ENCODE measurements at regions not wholly inside any gene's neighbourhood (a gene's known extent, or its start where the extent isn't known, plus 50 kb on each side); places are given as distances from the start of the nearest gene placed in this dataset.

- no peak for ATAC-seq
- Histone ChIP-seq H3K4me2 (no peak overlapping the region), H3K4me3 (no peak overlapping the region), H3K4me1 (no peaks in the 10 kb centered on the region), H3K9me3 (no peaks in the 10 kb centered on the region), H3K27ac (no peak overlapping the region)
- CTCF ChIA-PET = interaction anchor here (0.6 to 1.7 kb wide), 4 partner anchors 13 to 514 kb away, joined by 3 to 5 read pairs (median 4); no protein-coding TSS in a partner anchor
- no peak for TF ChIP-seq POLR2AphosphoS2 (conservative IDR thresholded peaks at IDR 0.05; ENCODE audit: low read length)
- TF ChIP-seq ELK1 (IDR thresholded peaks at IDR 0.05; ENCODE audit: low read depth, low read length) = no peak
- TF ChIP-seq NR3C1 (IDR thresholded peaks at IDR 0.05) = no peak
- no peak for TF ChIP-seq CHD4 (IDR thresholded peaks at IDR 0.05; ENCODE audit: borderline replicate concordance)
- TF ChIP-seq JUNB (IDR thresholded peaks at IDR 0.05) = no peak
- no peak for TF ChIP-seq BHLHE40 (IDR thresholded peaks at IDR 0.05; ENCODE audit: low read depth, low read length)
- TF ChIP-seq MAX (IDR thresholded peaks at IDR 0.05) = no peak
- TF ChIP-seq HOXA7 (CRISPR knock-in tag; IDR thresholded peaks at IDR 0.05) = no peak
- TF ChIP-seq ESRRA (IDR thresholded peaks at IDR 0.05; ENCODE audit: borderline replicate concordance, low read length) = no peak
- TF ChIP-seq HDAC2 (IDR thresholded peaks at IDR 0.05) = no peak
- TF ChIP-seq CBX2 (IDR thresholded peaks at IDR 0.05; ENCODE audit: borderline replicate concordance, low read depth) = no peak
- no peak for TF ChIP-seq GATA3 (IDR thresholded peaks at IDR 0.05; ENCODE audit: borderline replicate concordance)
- no peak for TF ChIP-seq ZFP36 (IDR thresholded peaks at IDR 0.05; ENCODE audit: borderline replicate concordance, partially characterized antibody)
- no peak for TF ChIP-seq JUN (IDR thresholded peaks at IDR 0.05)
- no peak for TF ChIP-seq FOSB (CRISPR knock-in tag; IDR thresholded peaks at IDR 0.05)
- no peak for TF ChIP-seq FOXS1 (CRISPR knock-in tag; IDR thresholded peaks at IDR 0.05)
- TF ChIP-seq HOXB5 (CRISPR knock-in tag; IDR thresholded peaks at IDR 0.05) = no peak
- FAIRE-seq = no peak
- no peak for DNase-seq (ENCODE audit: low read depth in 1 of 2, low spot score in 1 of 2)
- POLR2A ChIA-PET = no interaction called here
- 59% methylated on average over 9 of the region's 9 CpGs for WGBS (ENCODE audit: missing lambda C conversion rate)
Observed at GRCh38 chr2:45072064-45072861, 63.0 kb upstream of the SIX2 start.

GRCh38 chr2:45070113-45070652, 60.9 kb upstream of the SIX2 start:
- TF ChIP-seq POLR2A (IDR thresholded peaks at IDR 0.05; ENCODE audit: low read length) = no peak
- no peak for TF ChIP-seq EP300 (IDR thresholded peaks at IDR 0.05)
- TF ChIP-seq MAZ (IDR thresholded peaks at IDR 0.05; ENCODE audit: borderline replicate concordance, low read depth, low read length) = no peak
- TF ChIP-seq E2F6 (IDR thresholded peaks at IDR 0.05; ENCODE audit: borderline replicate concordance, low read depth) = no peak
- TF ChIP-seq ZSCAN20 (CRISPR knock-in tag; IDR thresholded peaks at IDR 0.05) = no peak
- no peak for TF ChIP-seq KDM1A (IDR thresholded peaks at IDR 0.05; ENCODE audit: low read depth)
- no peak for TF ChIP-seq JUN (IDR thresholded peaks at IDR 0.05)
- TF ChIP-seq CHD2 (IDR thresholded peaks at IDR 0.05; ENCODE audit: low read length, partially characterized antibody) = no peak
- TF ChIP-seq CTCF (IDR thresholded peaks at IDR 0.05) = no peak
- TF ChIP-seq RCOR1 (IDR thresholded peaks at IDR 0.05; ENCODE audit: low read depth, low read length) = no peak
- TF ChIP-seq PBX3 (IDR thresholded peaks at IDR 0.05) = no peak
- no peak for TF ChIP-seq SMC3 (IDR thresholded peaks at IDR 0.05)
- TF ChIP-seq HOXB5 (CRISPR knock-in tag; IDR thresholded peaks at IDR 0.05) = no peak
- H3K4me2 ChIP-seq = no peak overlapping the region
- POLR2A ChIA-PET = no interaction called here
- no peak overlapping the region for H3K4me3 ChIP-seq
- WGBS (ENCODE audit: missing lambda C conversion rate) = 52% methylated on average over 9 of the region's 9 CpGs
- ATAC-seq (no peak), FAIRE-seq (no peak), DNase-seq (ENCODE audit: low read depth in 1 of 2, low spot score in 1 of 2) (no peak)
- H3K9me3 ChIP-seq = no peaks in the 10 kb centered on the region
- CTCF ChIA-PET = interaction anchor here (1.5 to 1.6 kb wide), 3 partner anchors 13 to 425 kb away, joined by 3 to 4 read pairs (median 3); no protein-coding TSS in a partner anchor
- H3K27ac ChIP-seq = no peak overlapping the region
- H3K4me1 ChIP-seq = no peaks in the 10 kb centered on the region

Measured in A549 (cell line).